ENCODE measurements at regions not wholly inside any gene's neighbourhood (a gene's known extent, or its start where the extent isn't known, plus 50 kb on each side); places are given as distances from the start of the nearest gene placed in this dataset.

DNA sequence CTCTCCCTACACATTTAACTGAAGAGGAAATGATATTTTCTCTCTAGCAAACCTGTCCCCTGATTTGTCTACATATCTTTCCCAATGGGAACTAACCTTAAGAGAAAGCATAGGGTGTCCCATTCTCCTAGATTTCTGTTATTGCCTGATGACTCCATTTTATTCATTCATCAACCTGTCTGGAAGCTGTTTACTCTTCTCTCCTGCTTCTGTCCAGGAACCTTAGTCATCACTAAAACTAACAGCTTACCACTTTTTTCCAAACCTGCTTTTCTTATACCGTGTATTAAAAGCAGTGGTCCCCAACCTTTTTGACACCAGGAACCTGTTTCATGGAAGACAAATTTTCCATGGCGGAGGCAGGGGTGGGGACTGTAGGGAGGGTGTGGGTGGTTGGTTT lies 473.3 kb upstream of the PCDH15 start:
- FAIRE-seq: no peak
- no peak for DNase-seq (ENCODE audit: low read depth, low spot score)
- TF ChIP-seq IKZF1 (conservative IDR thresholded peaks at IDR 0.05) (no peak), MLLT1 (IDR thresholded peaks at IDR 0.05) (no peak), IKZF2 (IDR thresholded peaks at IDR 0.05) (no peak), NR2C2 (IDR thresholded peaks at IDR 0.05; ENCODE audit: borderline replicate concordance, control insufficient read depth, insufficient read length, low read depth) (no peak)
- TF ChIP-seq, protein P1, sequence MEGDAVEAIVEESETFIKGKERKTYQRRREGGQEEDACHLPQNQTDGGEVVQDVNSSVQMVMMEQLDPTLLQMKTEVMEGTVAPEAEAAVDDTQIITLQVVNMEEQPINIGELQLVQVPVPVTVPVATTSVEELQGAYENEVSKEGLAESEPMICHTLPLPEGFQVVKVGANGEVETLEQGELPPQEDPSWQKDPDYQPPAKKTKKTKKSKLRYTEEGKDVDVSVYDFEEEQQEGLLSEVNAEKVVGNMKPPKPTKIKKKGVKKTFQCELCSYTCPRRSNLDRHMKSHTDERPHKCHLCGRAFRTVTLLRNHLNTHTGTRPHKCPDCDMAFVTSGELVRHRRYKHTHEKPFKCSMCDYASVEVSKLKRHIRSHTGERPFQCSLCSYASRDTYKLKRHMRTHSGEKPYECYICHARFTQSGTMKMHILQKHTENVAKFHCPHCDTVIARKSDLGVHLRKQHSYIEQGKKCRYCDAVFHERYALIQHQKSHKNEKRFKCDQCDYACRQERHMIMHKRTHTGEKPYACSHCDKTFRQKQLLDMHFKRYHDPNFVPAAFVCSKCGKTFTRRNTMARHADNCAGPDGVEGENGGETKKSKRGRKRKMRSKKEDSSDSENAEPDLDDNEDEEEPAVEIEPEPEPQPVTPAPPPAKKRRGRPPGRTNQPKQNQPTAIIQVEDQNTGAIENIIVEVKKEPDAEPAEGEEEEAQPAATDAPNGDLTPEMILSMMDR (IDR thresholded peaks at IDR 0.05 in 2 of 3, conservative IDR thresholded peaks at IDR 0.05 in 1 of 3; ENCODE audit: control insufficient read depth in 2 of 3, extremely low read depth in 1 of 3, insufficient read depth in 1 of 3, low read depth in 3 of 3, low read length in 3 of 3): no peak
- no peak for ATAC-seq
- CTCF ChIA-PET: no interaction called here
- H3K4me2 ChIP-seq (ENCODE audit: control insufficient read depth, insufficient read depth): no peak overlapping the region
- no peaks in the 10 kb centered on the region for H3K36me3 ChIP-seq (ENCODE audit: control insufficient read depth in 2 of 2, insufficient read depth in 2 of 2, low read length in 1 of 2)
- in situ Hi-C loops (cut with MboI) (no loop called here), intact Hi-C loops (cut with micrococcal nuclease; ENCODE audit: unreplicated experiment) (no loop called here)
- no peak overlapping the region for H3K27ac ChIP-seq (ENCODE audit: control insufficient read depth, insufficient read depth)
- BruUV-seq (replicated peaks): no TSS peak
- POLR2A ChIA-PET: no interaction called here
- SMC1A ChIA-PET (ENCODE audit: uncharacterized antibody, unreplicated experiment): no interaction called here
- no peak overlapping the region for H3K9ac ChIP-seq (ENCODE audit: control insufficient read depth, insufficient read depth, low read length)
- no peaks in the 10 kb centered on the region for H4K20me1 ChIP-seq (ENCODE audit: control insufficient read depth, insufficient read depth)
- RAD21 ChIA-PET (ENCODE audit: unreplicated experiment): no interaction called here
- H3K4me3 ChIP-seq: no peak overlapping the region
- no peaks in the 10 kb centered on the region for H3K4me1 ChIP-seq (ENCODE audit: control insufficient read depth, insufficient read depth, low read length)
- no peaks in the 10 kb centered on the region for H3K9me3 ChIP-seq (replicated peaks; ENCODE audit: control insufficient read depth, insufficient read depth, low read length)
- H2AFZ ChIP-seq (ENCODE audit: control insufficient read depth, low read depth, low read length): no peak overlapping the region
- H3K79me2 ChIP-seq (ENCODE audit: control insufficient read depth, insufficient read depth, low read length): no peaks in the 10 kb centered on the region
- H3K27me3 ChIP-seq (replicated peaks in 1 of 2; ENCODE audit: control insufficient read depth in 2 of 2, insufficient read depth in 2 of 2, low read length in 1 of 2): no peaks in the 10 kb centered on the region
- 47% methylated on average over 2 of the region's 2 CpGs for WGBS (ENCODE audit: insufficient coverage, insufficient replicate concordance, low lambda C conversion rate, missing lambda C conversion rate)

- intact Hi-C loops (cut with micrococcal nuclease; ENCODE audit: unreplicated experiment) (no loop called here), in situ Hi-C loops (cut with MboI) (no loop called here)
- Histone ChIP-seq H3K36me3 (ENCODE audit: control insufficient read depth in 2 of 2, insufficient read depth in 2 of 2, low read length in 1 of 2) (no peaks in the 10 kb centered on the region), H4K20me1 (ENCODE audit: control insufficient read depth, insufficient read depth) (no peaks in the 10 kb centered on the region), H3K9ac (ENCODE audit: control insufficient read depth, insufficient read depth, low read length) (no peak overlapping the region), H3K27me3 (replicated peaks in 1 of 2; ENCODE audit: control insufficient read depth in 2 of 2, insufficient read depth in 2 of 2, low read length in 1 of 2) (no peaks in the 10 kb centered on the region), H3K9me3 (replicated peaks; ENCODE audit: control insufficient read depth, insufficient read depth, low read length) (no peaks in the 10 kb centered on the region), H3K4me2 (ENCODE audit: control insufficient read depth, insufficient read depth) (no peak overlapping the region), H3K4me3 (no peak overlapping the region), H3K4me1 (ENCODE audit: control insufficient read depth, insufficient read depth, low read length) (no peaks in the 10 kb centered on the region), H2AFZ (ENCODE audit: control insufficient read depth, low read depth, low read length) (no peak overlapping the region), H3K27ac (ENCODE audit: control insufficient read depth, insufficient read depth) (no peak overlapping the region), H3K79me2 (ENCODE audit: control insufficient read depth, insufficient read depth, low read length) (no peaks in the 10 kb centered on the region)
- POLR2A ChIA-PET: no interaction called here
- RAD21 ChIA-PET (ENCODE audit: unreplicated experiment): no interaction called here
- no peak for ATAC-seq
- no peak for FAIRE-seq
- CTCF ChIA-PET: no interaction called here
- BruUV-seq (replicated peaks): no TSS peak
- SMC1A ChIA-PET (ENCODE audit: uncharacterized antibody, unreplicated experiment): no interaction called here
- no peak for DNase-seq (ENCODE audit: low read depth, low spot score)
- no peak for TF ChIP-seq MEF2B (IDR thresholded peaks at IDR 0.05; ENCODE audit: partially characterized antibody, poor library complexity, severe bottlenecking)
- TF ChIP-seq SMC3 (IDR thresholded peaks at IDR 0.05; ENCODE audit: borderline replicate concordance, low read length): no peak
- TF ChIP-seq TARDBP (IDR thresholded peaks at IDR 0.05; ENCODE audit: borderline replicate concordance): no peak
- no peak for TF ChIP-seq ZNF217 (IDR thresholded peaks at IDR 0.05)
- TF ChIP-seq CBX5 (IDR thresholded peaks at IDR 0.05; ENCODE audit: low read depth): no peak
- no peak for TF ChIP-seq KLF5 (IDR thresholded peaks at IDR 0.05; ENCODE audit: partially characterized antibody)
- TF ChIP-seq LARP7 (IDR thresholded peaks at IDR 0.05): no peak
- TF ChIP-seq DPF2 (IDR thresholded peaks at IDR 0.05): no peak
- TF ChIP-seq ZZZ3 (IDR thresholded peaks at IDR 0.05; ENCODE audit: control insufficient read depth, insufficient read length, low read depth): no peak
- TF ChIP-seq, protein P2, sequence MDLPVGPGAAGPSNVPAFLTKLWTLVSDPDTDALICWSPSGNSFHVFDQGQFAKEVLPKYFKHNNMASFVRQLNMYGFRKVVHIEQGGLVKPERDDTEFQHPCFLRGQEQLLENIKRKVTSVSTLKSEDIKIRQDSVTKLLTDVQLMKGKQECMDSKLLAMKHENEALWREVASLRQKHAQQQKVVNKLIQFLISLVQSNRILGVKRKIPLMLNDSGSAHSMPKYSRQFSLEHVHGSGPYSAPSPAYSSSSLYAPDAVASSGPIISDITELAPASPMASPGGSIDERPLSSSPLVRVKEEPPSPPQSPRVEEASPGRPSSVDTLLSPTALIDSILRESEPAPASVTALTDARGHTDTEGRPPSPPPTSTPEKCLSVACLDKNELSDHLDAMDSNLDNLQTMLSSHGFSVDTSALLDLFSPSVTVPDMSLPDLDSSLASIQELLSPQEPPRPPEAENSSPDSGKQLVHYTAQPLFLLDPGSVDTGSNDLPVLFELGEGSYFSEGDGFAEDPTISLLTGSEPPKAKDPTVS (IDR thresholded peaks at IDR 0.05; ENCODE audit: low read depth, low read length): no peak
- no peak for TF ChIP-seq HCFC1 (IDR thresholded peaks at IDR 0.05; ENCODE audit: low read length)
- TF ChIP-seq POLR2AphosphoS5 (IDR thresholded peaks at IDR 0.05; ENCODE audit: low read length): no peak
Observed at GRCh38 chr10:55273946-55274345, 472.9 kb upstream of the PCDH15 start.
